NT2/D1 (cell line): ENCODE measurements at regions not wholly inside any gene's neighbourhood (a gene's known extent, or its start where the extent isn't known, plus 50 kb on each side); places are given as distances from the start of the nearest gene placed in this dataset.
"Not testable (repeated sequence)": the region's sequence is repeated elsewhere in the genome, so short reads cannot be mapped to it uniquely, and the experiment has no call there.

Source experiments
- DNase-seq: peaks from one replicate; pipeline ENCODE4 v3.0.0-alpha.2; 2011; ENCODE audit warnings: low read depth, low spot score
- H3K27me3 ChIP-seq: 2 replicates; pipeline ENCODE4 v1.6.0; 2011; ENCODE audit warnings: mild to moderate bottlenecking; ENCODE audit not compliant: insufficient read length, insufficient read depth
- H3K36me3 ChIP-seq: 2 replicates; pipeline ENCODE4 v1.6.1; 2011; ENCODE audit warnings: mild to moderate bottlenecking, low read length, mixed read lengths; ENCODE audit not compliant: insufficient read depth, insufficient read length
- H3K4me1 ChIP-seq: 2 replicates; pipeline ENCODE4 v1.5.1; 2011; ENCODE audit not compliant: insufficient read depth, insufficient read length
- H3K4me3 ChIP-seq: 2 replicates; pipeline ENCODE4 v1.5.1; 2011; ENCODE audit warnings: low read depth; ENCODE audit not compliant: insufficient read length
- H3K9ac ChIP-seq: 2 replicates; pipeline ENCODE4 v1.6.0; 2011; ENCODE audit warnings: low read depth; ENCODE audit not compliant: insufficient read length
- H3K9me3 ChIP-seq: 2 replicates; pipeline ENCODE4 v1.5.1; 2011; ENCODE audit warnings: mild to moderate bottlenecking, low read length; ENCODE audit not compliant: insufficient read depth

GRCh38 chr7:65651174-65651573, 221.7 kb upstream of the VKORC1L1 start:
- not testable (repeated sequence) for H3K4me1 ChIP-seq, H3K9ac ChIP-seq, H3K4me3 ChIP-seq, H3K27me3 ChIP-seq, H3K36me3 ChIP-seq, H3K9me3 ChIP-seq, DNase-seq

GRCh38 chr7:65651826-65652592, 220.9 kb upstream of the VKORC1L1 start:
- not testable (repeated sequence) for H3K9ac ChIP-seq, H3K4me3 ChIP-seq, H3K36me3 ChIP-seq, H3K9me3 ChIP-seq, H3K27me3 ChIP-seq, DNase-seq, H3K4me1 ChIP-seq

GRCh38 chr7:65652669-65653068, 220.2 kb upstream of the VKORC1L1 start:
- not testable (repeated sequence) for DNase-seq, H3K27me3 ChIP-seq, H3K9me3 ChIP-seq, H3K9ac ChIP-seq, H3K4me1 ChIP-seq, H3K36me3 ChIP-seq, H3K4me3 ChIP-seq

- not testable (repeated sequence) for DNase-seq, H3K9ac ChIP-seq, H3K9me3 ChIP-seq, H3K4me3 ChIP-seq, H3K36me3 ChIP-seq, H3K4me1 ChIP-seq, H3K27me3 ChIP-seq
Observed at GRCh38 chr7:65656494-65657188, 216.2 kb upstream of the VKORC1L1 start.

- not testable (repeated sequence) for H3K36me3 ChIP-seq, H3K4me3 ChIP-seq, H3K9me3 ChIP-seq, H3K9ac ChIP-seq, H3K4me1 ChIP-seq, DNase-seq, H3K27me3 ChIP-seq
Observed at GRCh38 chr7:65683362-65683761, 189.5 kb upstream of the VKORC1L1 start.

GRCh38 chr7:65699026-65699714, 173.7 kb upstream of the VKORC1L1 start:
- DNase-seq, H3K36me3 ChIP-seq, H3K27me3 ChIP-seq, H3K4me3 ChIP-seq, H3K9ac ChIP-seq, H3K4me1 ChIP-seq, H3K9me3 ChIP-seq: not testable (repeated sequence)

GRCh38 chr7:65699715-65700356, 173.0 kb upstream of the VKORC1L1 start:
- not testable (repeated sequence) for H3K4me3 ChIP-seq, H3K9ac ChIP-seq, H3K9me3 ChIP-seq, H3K27me3 ChIP-seq, H3K4me1 ChIP-seq, DNase-seq, H3K36me3 ChIP-seq

- DNase-seq, H3K9ac ChIP-seq, H3K9me3 ChIP-seq, H3K27me3 ChIP-seq, H3K4me1 ChIP-seq, H3K36me3 ChIP-seq, H3K4me3 ChIP-seq: not testable (repeated sequence)
Observed at GRCh38 chr7:65719123-65719798, 153.6 kb upstream of the VKORC1L1 start.
